HUES48 (cell line): ENCODE measurements at regions not wholly inside any gene's neighbourhood (a gene's known extent, or its start where the extent isn't known, plus 50 kb on each side); places are given as distances from the start of the nearest gene placed in this dataset.

Experiments used
- H3K27ac ChIP-seq: one replicate; pipeline ENCODE4 v1.7.0; 2013; ENCODE audit warnings: low read depth, low read length, inconsistent platforms
- H3K27me3 ChIP-seq: 2 replicates; pipeline ENCODE4 v1.6.1; 2013; ENCODE audit warnings: mild to moderate bottlenecking, low read length; ENCODE audit not compliant: control insufficient read depth, insufficient read depth
- H3K36me3 ChIP-seq: 2 replicates; pipeline ENCODE4 v1.6.1; 2013; ENCODE audit warnings: low read length; ENCODE audit not compliant: control insufficient read depth, insufficient read depth
- H3K4me1 ChIP-seq: 2 replicates; pipeline ENCODE4 v1.6.1; 2013; ENCODE audit warnings: mild to moderate bottlenecking, low read length; ENCODE audit not compliant: control insufficient read depth, insufficient read depth
- H3K4me3 ChIP-seq: 2 replicates; pipeline ENCODE4 v1.5.1; 2013; ENCODE audit warnings: mild to moderate bottlenecking, low read depth, low read length
- H3K9ac ChIP-seq: 2 replicates; pipeline ENCODE4 v1.6.1; 2013; ENCODE audit warnings: mild to moderate bottlenecking, low read depth, low read length, moderate library complexity
- H3K9me3 ChIP-seq: 2 replicates; pipeline ENCODE4 v1.6.1; 2013; ENCODE audit warnings: low read length; ENCODE audit not compliant: control insufficient read depth, insufficient read depth

- no peaks in the 10 kb centered on the region for H3K36me3 ChIP-seq
- H3K9ac ChIP-seq = no peak overlapping the region
- no peak overlapping the region for H3K4me3 ChIP-seq
- no peaks in the 10 kb centered on the region for H3K27me3 ChIP-seq
- H3K27ac ChIP-seq = no peak overlapping the region
- H3K4me1 ChIP-seq = peaks cover 22% of the 10 kb centered on the region
- no peaks in the 10 kb centered on the region for H3K9me3 ChIP-seq
Observed at GRCh38 chr5:158140120-158140731, 281.3 kb upstream of the CLINT1 start.

- H3K4me3 ChIP-seq = no peak overlapping the region
- H3K36me3 ChIP-seq = no peaks in the 10 kb centered on the region
- no peaks in the 10 kb centered on the region for H3K9me3 ChIP-seq
- H3K27me3 ChIP-seq = no peaks in the 10 kb centered on the region
- H3K27ac ChIP-seq = no peak overlapping the region
- H3K4me1 ChIP-seq = peaks cover 23% of the 10 kb centered on the region
- no peak overlapping the region for H3K9ac ChIP-seq
Observed at GRCh38 chr5:158139161-158139560, 280.2 kb upstream of the CLINT1 start.

GRCh38 chr5:158135682-158136179 is 276.8 kb upstream of the CLINT1 start:
- H3K4me3 ChIP-seq = no peak overlapping the region
- no peaks in the 10 kb centered on the region for H3K36me3 ChIP-seq
- H3K9ac ChIP-seq = no peak overlapping the region

GRCh38 chr5:158133369-158133768 is 274.4 kb upstream of the CLINT1 start:
- peaks cover 25% of the 10 kb centered on the region for H3K4me1 ChIP-seq
- no peak overlapping the region for H3K27ac ChIP-seq

More at GRCh38 chr5:158135682-158136179, 276.8 kb upstream of the CLINT1 start:
- no peaks in the 10 kb centered on the region for H3K27me3 ChIP-seq
- H3K27ac ChIP-seq = peak overlapping the region; percentile 47
- H3K9me3 ChIP-seq = no peaks in the 10 kb centered on the region
- peaks cover 29% of the 10 kb centered on the region for H3K4me1 ChIP-seq

GRCh38 chr5:158127536-158127935 is 268.6 kb upstream of the CLINT1 start:
- Histone ChIP-seq H3K27ac (no peak overlapping the region), H3K4me1 (peaks cover 18% of the 10 kb centered on the region), H3K36me3 (no peaks in the 10 kb centered on the region), H3K4me3 (no peak overlapping the region), H3K27me3 (no peaks in the 10 kb centered on the region), H3K9ac (no peak overlapping the region), H3K9me3 (no peaks in the 10 kb centered on the region)

More at GRCh38 chr5:158133369-158133768, 274.4 kb upstream of the CLINT1 start:
- H3K9ac ChIP-seq = no peak overlapping the region
- no peaks in the 10 kb centered on the region for H3K36me3 ChIP-seq
- H3K9me3 ChIP-seq = no peaks in the 10 kb centered on the region
- no peak overlapping the region for H3K4me3 ChIP-seq
- H3K27me3 ChIP-seq = no peaks in the 10 kb centered on the region

- Histone ChIP-seq H3K4me1 (peaks cover 18% of the 10 kb centered on the region), H3K36me3 (no peaks in the 10 kb centered on the region), H3K9ac (no peak overlapping the region), H3K4me3 (no peak overlapping the region), H3K9me3 (no peaks in the 10 kb centered on the region), H3K27ac (no peak overlapping the region), H3K27me3 (no peaks in the 10 kb centered on the region)
Observed at GRCh38 chr5:158126442-158127405, 267.8 kb upstream of the CLINT1 start.

- Histone ChIP-seq H3K9ac (no peak overlapping the region), H3K9me3 (no peaks in the 10 kb centered on the region)
Observed at GRCh38 chr5:158124606-158125316, 265.8 kb upstream of the CLINT1 start.

GRCh38 chr5:158123595-158123994 is 264.6 kb upstream of the CLINT1 start:
- no peak overlapping the region for H3K4me3 ChIP-seq
- 0 out of 2 replicates have a peak, but pooled peaks cover 5% of the 10 kb centered on the region for H3K27me3 ChIP-seq
- no peak overlapping the region for H3K27ac ChIP-seq
- H3K4me1 ChIP-seq = peaks cover 18% of the 10 kb centered on the region
- H3K9ac ChIP-seq = no peak overlapping the region
- H3K36me3 ChIP-seq = no peaks in the 10 kb centered on the region
- H3K9me3 ChIP-seq = no peaks in the 10 kb centered on the region

More at GRCh38 chr5:158124606-158125316, 265.8 kb upstream of the CLINT1 start:
- Histone ChIP-seq H3K36me3 (no peaks in the 10 kb centered on the region), H3K27me3 (no peaks in the 10 kb centered on the region), H3K27ac (no peak overlapping the region), H3K4me1 (peaks cover 18% of the 10 kb centered on the region), H3K4me3 (no peak overlapping the region)

- no peaks in the 10 kb centered on the region for H3K9me3 ChIP-seq
- no peak overlapping the region for H3K9ac ChIP-seq
- 0 out of 2 replicates have a peak, but pooled peaks cover 5% of the 10 kb centered on the region for H3K27me3 ChIP-seq
- H3K4me1 ChIP-seq = peaks cover 18% of the 10 kb centered on the region
- no peak overlapping the region for H3K4me3 ChIP-seq
- H3K27ac ChIP-seq = no peak overlapping the region
- no peaks in the 10 kb centered on the region for H3K36me3 ChIP-seq
Observed at GRCh38 chr5:158121678-158122077, 262.7 kb upstream of the CLINT1 start.

- Histone ChIP-seq H3K9me3 (no peaks in the 10 kb centered on the region), H3K9ac (no peak overlapping the region), H3K4me1 (peaks cover 18% of the 10 kb centered on the region), H3K27ac (no peak overlapping the region), H3K27me3 (0 out of 2 replicates have a peak, but pooled peaks cover 5% of the 10 kb centered on the region), H3K36me3 (no peaks in the 10 kb centered on the region), H3K4me3 (no peak overlapping the region)
Observed at GRCh38 chr5:158120760-158121159, 261.8 kb upstream of the CLINT1 start.
